Esophagus (tissue), 2 donors: ENCODE measurements at regions not wholly inside any gene's neighbourhood (a gene's known extent, or its start where the extent isn't known, plus 50 kb on each side); places are given as distances from the start of the nearest gene placed in this dataset.

ENCODE experiments used
- H3K27ac ChIP-seq, 2 donors: one replicate each; pipeline ENCODE4 v1.5.1; 2013; ENCODE audit warnings: low read depth in 2 of 2, mild to moderate bottlenecking in 2 of 2, inconsistent platforms in 1 of 2, low read length in 1 of 2, moderate library complexity in 1 of 2
- H3K27me3 ChIP-seq, 2 donors: one replicate each; pipeline ENCODE4 v1.6.1; 2013; ENCODE audit warnings: low read length in 2 of 2, control low read depth in 1 of 2, mild to moderate bottlenecking in 1 of 2; ENCODE audit not compliant: insufficient read depth in 2 of 2, control insufficient read depth in 1 of 2
- H3K36me3 ChIP-seq, 2 donors: one replicate each; pipeline ENCODE4 v1.6.1; 2013; ENCODE audit warnings: low read length in 1 of 2; ENCODE audit not compliant: control insufficient read depth in 2 of 2, insufficient read depth in 2 of 2
- H3K4me1 ChIP-seq, 2 donors: one replicate each; pipeline ENCODE4 v1.6.1; 2013; ENCODE audit warnings: low read length in 1 of 2; ENCODE audit not compliant: control insufficient read depth in 2 of 2, insufficient read depth in 2 of 2
- H3K4me3 ChIP-seq, 2 donors: one replicate each; pipeline ENCODE4 v1.5.1; 2013; ENCODE audit warnings: low read length in 2 of 2, mild to moderate bottlenecking in 2 of 2, low read depth in 1 of 2, moderate library complexity in 1 of 2
- H3K9me3 ChIP-seq, 2 donors: one replicate each; pipeline ENCODE4 v1.6.1; 2013; ENCODE audit warnings: mild to moderate bottlenecking in 2 of 2, low read depth in 1 of 2, low read length in 1 of 2, moderate library complexity in 1 of 2; ENCODE audit not compliant: control insufficient read depth in 2 of 2, insufficient read depth in 1 of 2
- WGBS, 2 donors: extraction: QIAGEN DNeasy Blood & Tissue Kit; methylation state at CpG; one replicate each; pipeline ENCODE4 v1.1.7; 2013; 5-methylcytosine and 5-hydroxymethylcytosine counted together
- donor health status: healthy with polysubstance abuse.
- donor health status: Bipolar disorder and iron deficiency.

DNA sequence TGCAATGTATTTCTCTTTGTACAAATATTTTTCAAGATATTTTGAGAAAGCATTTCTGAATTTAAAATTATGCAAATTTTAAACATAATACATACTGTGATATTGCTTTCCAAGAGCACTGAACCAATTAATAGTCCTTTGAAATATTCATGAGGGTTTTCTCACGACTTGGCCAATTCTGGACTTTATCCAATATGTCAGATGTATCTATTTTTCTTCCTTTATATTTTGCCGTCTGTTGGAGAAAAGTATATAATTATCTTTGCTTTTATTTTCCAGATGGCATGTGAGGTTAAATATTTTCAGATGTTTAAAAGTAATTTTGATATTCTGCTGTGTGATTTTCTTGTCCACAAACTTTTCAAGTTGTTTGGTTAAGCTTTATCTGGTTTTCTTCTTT lies 378.9 kb downstream of the SLCO4C1 start:
- Histone ChIP-seq H3K27me3 (no peaks in the 10 kb centered on the region), H3K4me3 (no peak overlapping the region), H3K9me3 (no peaks in the 10 kb centered on the region), H3K4me1 (no peaks in the 10 kb centered on the region), H3K36me3 (no peaks in the 10 kb centered on the region), H3K27ac (no peak overlapping the region)
- WGBS, 2 donors = 31 to 36% methylated on average over 2 of the region's 2 CpGs

DNA sequence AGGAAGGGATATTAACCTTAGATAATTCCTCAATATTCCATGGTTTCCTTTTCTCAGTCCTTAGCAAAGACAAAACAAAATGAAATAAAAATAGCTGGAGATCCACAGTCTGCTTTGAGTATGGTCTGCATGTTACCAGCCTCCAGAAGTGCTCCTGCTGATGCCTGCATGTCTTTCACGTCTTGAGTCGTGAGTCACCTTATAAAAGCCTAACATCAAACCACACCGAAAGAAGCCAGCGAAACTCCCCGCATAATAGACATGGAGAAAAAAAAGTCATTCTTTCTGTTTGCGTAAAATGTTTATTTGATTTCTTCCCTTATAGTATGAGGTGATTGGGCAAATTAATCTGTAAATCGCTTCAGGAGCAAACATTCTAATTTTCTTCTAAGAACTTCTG lies 380.5 kb downstream of the SLCO4C1 start:
- no peaks in the 10 kb centered on the region for H3K27me3 ChIP-seq
- no peaks in the 10 kb centered on the region for H3K9me3 ChIP-seq
- H3K4me1 ChIP-seq = no peaks in the 10 kb centered on the region
- H3K27ac ChIP-seq = no peak overlapping the region
- H3K36me3 ChIP-seq = no peaks in the 10 kb centered on the region
- no peak overlapping the region for H3K4me3 ChIP-seq
- 62 to 65% methylated on average over 7 of the region's 7 CpGs for WGBS, 2 donors

DNA sequence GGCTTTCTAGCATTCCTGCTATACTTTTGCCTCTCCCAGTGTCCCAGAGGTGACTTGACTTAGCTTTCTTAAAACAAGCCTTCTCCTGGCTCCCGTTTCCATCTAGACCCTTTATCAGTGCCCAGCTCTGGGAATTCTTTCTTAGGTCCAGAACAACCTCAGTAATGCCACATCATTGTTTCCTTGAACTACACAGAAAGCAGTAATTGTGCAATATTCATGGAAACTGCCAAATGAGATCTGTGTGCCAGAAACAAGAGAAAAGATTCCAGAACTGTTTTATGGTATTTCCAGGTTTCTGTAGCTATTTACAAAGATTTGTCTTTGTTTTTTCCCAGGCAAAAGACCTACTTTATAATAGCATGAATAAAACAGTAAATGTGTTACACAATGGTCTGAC lies 391.3 kb downstream of the SLCO4C1 start:
- no peaks in the 10 kb centered on the region for H3K27me3 ChIP-seq
- 31 to 41% methylated on average over 1 of the region's 1 CpG for WGBS, 2 donors
- H3K36me3 ChIP-seq = no peaks in the 10 kb centered on the region
- no peak overlapping the region for H3K4me3 ChIP-seq
- H3K9me3 ChIP-seq = no peaks in the 10 kb centered on the region
- no peak overlapping the region for H3K27ac ChIP-seq
- no peaks in the 10 kb centered on the region for H3K4me1 ChIP-seq

DNA sequence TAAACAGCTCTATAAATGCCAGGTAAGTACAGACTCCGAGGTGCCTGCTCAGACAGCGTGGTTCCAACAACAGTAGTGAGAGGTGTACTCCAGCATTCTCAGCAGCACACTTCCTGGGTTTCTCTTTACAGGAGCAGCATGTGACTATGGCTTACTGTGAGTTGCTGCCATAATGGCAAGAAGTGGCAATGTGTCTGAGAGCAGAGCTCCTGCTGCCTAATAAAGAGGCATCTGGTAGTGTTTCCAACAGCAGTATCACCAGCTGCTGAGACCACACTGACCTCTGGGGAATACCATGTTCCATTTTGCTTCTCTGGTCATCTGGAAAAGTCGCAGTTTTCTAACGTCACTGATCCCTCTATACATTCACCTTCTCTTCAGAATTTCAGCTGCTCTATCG lies 398.2 kb downstream of the SLCO4C1 start:
- H3K36me3 ChIP-seq = no peaks in the 10 kb centered on the region
- no peaks in the 10 kb centered on the region for H3K27me3 ChIP-seq
- 73 to 75% methylated on average over 5 of the region's 5 CpGs for WGBS, 2 donors
- H3K4me3 ChIP-seq = no peak overlapping the region
- H3K27ac ChIP-seq = no peak overlapping the region
- no peaks in the 10 kb centered on the region for H3K4me1 ChIP-seq
- H3K9me3 ChIP-seq = no peaks in the 10 kb centered on the region

- H3K36me3 ChIP-seq = no peaks in the 10 kb centered on the region
- WGBS, 2 donors = 95 to 97% methylated on average over 1 of the region's 1 CpG
- no peaks in the 10 kb centered on the region for H3K9me3 ChIP-seq
- H3K27ac ChIP-seq = no peak overlapping the region
- H3K27me3 ChIP-seq = no peaks in the 10 kb centered on the region
- no peak overlapping the region for H3K4me3 ChIP-seq
- no peaks in the 10 kb centered on the region for H3K4me1 ChIP-seq
These were observed 401.1 kb downstream of the SLCO4C1 start for GRCh38 chr5:101894985-101895384.

- no peaks in the 10 kb centered on the region for H3K4me1 ChIP-seq
- H3K4me3 ChIP-seq = no peak overlapping the region
- H3K36me3 ChIP-seq = no peaks in the 10 kb centered on the region
- no peak overlapping the region for H3K27ac ChIP-seq
- 44 to 49% methylated on average over 2 of the region's 2 CpGs for WGBS, 2 donors
- H3K27me3 ChIP-seq = no peaks in the 10 kb centered on the region
- no peaks in the 10 kb centered on the region for H3K9me3 ChIP-seq
These were observed 417.9 kb downstream of the SLCO4C1 start for GRCh38 chr5:101878190-101878589.

DNA sequence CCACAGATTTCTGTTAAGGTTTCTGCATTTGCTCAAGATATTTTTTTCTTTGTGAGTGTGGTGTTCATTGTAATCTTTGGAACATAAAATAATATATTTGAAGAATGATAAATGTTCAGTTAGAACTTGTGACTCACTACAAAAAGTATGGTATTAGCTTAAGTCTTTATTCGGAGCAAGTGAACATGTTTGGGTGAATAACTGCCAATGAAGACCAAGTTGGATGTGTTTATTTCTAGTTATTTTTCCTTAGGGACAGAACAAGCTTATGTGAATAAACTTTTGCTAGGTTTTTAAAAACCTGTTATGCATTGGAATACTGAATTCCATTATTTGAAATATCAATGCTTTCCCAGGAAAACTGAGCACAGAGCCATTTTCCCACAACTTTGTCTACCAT lies 418.6 kb downstream of the SLCO4C1 start:
- Histone ChIP-seq H3K9me3 (no peaks in the 10 kb centered on the region), H3K27ac (no peak overlapping the region), H3K27me3 (no peaks in the 10 kb centered on the region), H3K36me3 (no peaks in the 10 kb centered on the region), H3K4me3 (no peak overlapping the region), H3K4me1 (no peaks in the 10 kb centered on the region)
- 37 to 67% methylated on average over 1 of the region's 1 CpG for WGBS, 2 donors

GRCh38 chr5:101866473-101866872 lies 429.6 kb downstream of the SLCO4C1 start:
- Histone ChIP-seq H3K4me1 (no peaks in the 10 kb centered on the region), H3K27me3 (no peaks in the 10 kb centered on the region), H3K27ac (no peak overlapping the region), H3K9me3 (no peaks in the 10 kb centered on the region), H3K4me3 (no peak overlapping the region), H3K36me3 (no peaks in the 10 kb centered on the region)
- 81 to 83% methylated on average over 1 of the region's 1 CpG for WGBS, 2 donors

GRCh38 chr5:101860563-101860962 lies 435.5 kb downstream of the SLCO4C1 start:
- Histone ChIP-seq H3K27me3 (no peaks in the 10 kb centered on the region), H3K9me3 (peaks cover 3 to 10% of the 10 kb centered on the region in 2 donors), H3K27ac (no peak overlapping the region), H3K36me3 (no peaks in the 10 kb centered on the region), H3K4me1 (no peaks in the 10 kb centered on the region), H3K4me3 (no peak overlapping the region)
- WGBS, 2 donors = 78% methylated on average over 6 of the region's 6 CpGs

- Histone ChIP-seq H3K27ac (no peak overlapping the region), H3K36me3 (no peaks in the 10 kb centered on the region), H3K9me3 (peaks cover 3 to 10% of the 10 kb centered on the region in 2 donors), H3K4me3 (no peak overlapping the region), H3K27me3 (no peaks in the 10 kb centered on the region), H3K4me1 (no peaks in the 10 kb centered on the region)
- WGBS, 2 donors = 91 to 92% methylated on average over 10 of the region's 10 CpGs
These were observed 435.9 kb downstream of the SLCO4C1 start for GRCh38 chr5:101860145-101860544.
